ENCODE measurements at regions not wholly inside any gene's neighbourhood (a gene's known extent, or its start where the extent isn't known, plus 50 kb on each side); places are given as distances from the start of the nearest gene placed in this dataset.

GRCh38 chr1:192475329-192475728, 100.2 kb upstream of the RGS1 start:
- no peaks in the 10 kb centered on the region for H3K9me3 Mint-ChIP-seq
- POLR2A ChIA-PET, result no interaction called here
- TF ChIP-seq CTCF (IDR thresholded peaks at IDR 0.05), result no peak
- DNase-seq (no peak), ATAC-seq (no peak)
- peaks cover 1% of the 10 kb centered on the region for H3K27me3 Mint-ChIP-seq
- intact Hi-C loops (cut with micrococcal nuclease), result loop anchor here (5.0 kb wide), 1 partner anchor 107 kb away; no protein-coding TSS in a partner anchor
- H3K27ac Mint-ChIP-seq, result no peak overlapping the region
- no peak overlapping the region for H3K4me3 Mint-ChIP-seq
- no peaks in the 10 kb centered on the region for H3K4me1 Mint-ChIP-seq (ENCODE audit: low read depth)
- no peaks in the 10 kb centered on the region for H3K36me3 Mint-ChIP-seq (ENCODE audit: low read depth)
- CTCF ChIA-PET, result interaction anchor here (0.7 to 6.2 kb wide), 21 partner anchors 9 to 544 kb away, joined by 3 to 96 read pairs (median 6); no protein-coding TSS in a partner anchor

GRCh38 chr1:192475970-192476369, 99.6 kb upstream of the RGS1 start:
- TF ChIP-seq CTCF (IDR thresholded peaks at IDR 0.05), result no peak
- no peak overlapping the region for H3K27ac Mint-ChIP-seq
- DNase-seq (no peak), ATAC-seq (no peak)
- no peak overlapping the region for H3K4me3 Mint-ChIP-seq
- no peaks in the 10 kb centered on the region for H3K4me1 Mint-ChIP-seq (ENCODE audit: low read depth)
- ChIA-PET CTCF (interaction anchor here (1.0 to 6.2 kb wide), 7 partner anchors 16 to 543 kb away, joined by 3 to 96 read pairs (median 18); no protein-coding TSS in a partner anchor), POLR2A (no interaction called here)
- intact Hi-C loops (cut with micrococcal nuclease), result loop anchor here (5.0 kb wide), 1 partner anchor 106 kb away; no protein-coding TSS in a partner anchor
- no peaks in the 10 kb centered on the region for H3K9me3 Mint-ChIP-seq
- no peaks in the 10 kb centered on the region for H3K36me3 Mint-ChIP-seq (ENCODE audit: low read depth)
- H3K27me3 Mint-ChIP-seq, result no peaks in the 10 kb centered on the region

GRCh38 chr1:192476802-192477298, 98.7 kb upstream of the RGS1 start:
- Mint-ChIP-seq H3K9me3 (no peaks in the 10 kb centered on the region), H3K27me3 (no peaks in the 10 kb centered on the region), H3K36me3 (ENCODE audit: low read depth) (no peaks in the 10 kb centered on the region), H3K27ac (no peak overlapping the region), H3K4me3 (no peak overlapping the region), H3K4me1 (ENCODE audit: low read depth) (no peaks in the 10 kb centered on the region)
- DNase-seq (peak; percentile 10), ATAC-seq (peak; percentile 37)
- no peak for TF ChIP-seq CTCF (IDR thresholded peaks at IDR 0.05)
- intact Hi-C loops (cut with micrococcal nuclease), result loop anchor here (1.0 to 5.0 kb wide), 2 partner anchors 105 to 132 kb away; no protein-coding TSS in a partner anchor
- ChIA-PET CTCF (interaction anchor here (0.8 to 6.2 kb wide), 12 partner anchors 16 to 333 kb away, joined by 3 to 96 read pairs (median 6); no protein-coding TSS in a partner anchor), POLR2A (no interaction called here)

GRCh38 chr1:192477630-192478029, 97.9 kb upstream of the RGS1 start:
- peak; percentile 65 for ATAC-seq
- H3K36me3 Mint-ChIP-seq (ENCODE audit: low read depth), result no peaks in the 10 kb centered on the region
- no peak overlapping the region for H3K4me3 Mint-ChIP-seq
- POLR2A ChIA-PET, result no interaction called here
- CTCF ChIA-PET, result interaction anchor here (0.6 to 6.2 kb wide), 15 partner anchors 15 to 332 kb away, joined by 3 to 96 read pairs (median 5); no protein-coding TSS in a partner anchor
- no peak overlapping the region for H3K27ac Mint-ChIP-seq
- H3K4me1 Mint-ChIP-seq (ENCODE audit: low read depth), result no peaks in the 10 kb centered on the region
- no peak for DNase-seq
- intact Hi-C loops (cut with micrococcal nuclease), result loop anchor here (1.0 to 5.0 kb wide), 2 partner anchors 105 to 132 kb away; no protein-coding TSS in a partner anchor
- TF ChIP-seq CTCF (IDR thresholded peaks at IDR 0.05), result peak; percentile 66
- H3K9me3 Mint-ChIP-seq, result no peaks in the 10 kb centered on the region
- no peaks in the 10 kb centered on the region for H3K27me3 Mint-ChIP-seq

GRCh38 chr1:192485692-192486436, 89.7 kb upstream of the RGS1 start:
- POLR2A ChIA-PET, result no interaction called here
- TF ChIP-seq CTCF (IDR thresholded peaks at IDR 0.05), result no peak
- Mint-ChIP-seq H3K36me3 (ENCODE audit: low read depth) (no peaks in the 10 kb centered on the region), H3K4me1 (ENCODE audit: low read depth) (no peaks in the 10 kb centered on the region), H3K9me3 (no peaks in the 10 kb centered on the region), H3K4me3 (no peak overlapping the region), H3K27ac (no peak overlapping the region), H3K27me3 (no peaks in the 10 kb centered on the region)
- intact Hi-C loops (cut with micrococcal nuclease), result no loop called here
- CTCF ChIA-PET, result interaction anchor here (0.9 kb wide), 1 partner anchor 11 kb away, joined by 3 read pairs; no protein-coding TSS in a partner anchor
- DNase-seq (no peak), ATAC-seq (no peak)
